Right renal cortex interstitium (tissue), 3 donors: ENCODE measurements at regions not wholly inside any gene's neighbourhood (a gene's known extent, or its start where the extent isn't known, plus 50 kb on each side); places are given as distances from the start of the nearest gene placed in this dataset.
"Not testable (repeated sequence)": the region's sequence is repeated elsewhere in the genome, so short reads cannot be mapped to it uniquely, and the experiment has no call there.

Source experiments
- DNase-seq, 3 donors: peaks; one replicate each; pipeline ENCODE4 v3.0.0-alpha.2; 2013; ENCODE audit warnings: low read depth in 3 of 3, low spot score in 2 of 3

GRCh38 chr9:41075671-41076070, 52.8 kb downstream of the FOXD4L6 start:
- not testable (repeated sequence) for DNase-seq

GRCh38 chr9:41074356-41074942, 54.0 kb downstream of the FOXD4L6 start:
- not testable (repeated sequence) for DNase-seq

GRCh38 chr9:41073471-41074243, 54.8 kb downstream of the FOXD4L6 start:
- DNase-seq: not testable (repeated sequence)

DNA sequence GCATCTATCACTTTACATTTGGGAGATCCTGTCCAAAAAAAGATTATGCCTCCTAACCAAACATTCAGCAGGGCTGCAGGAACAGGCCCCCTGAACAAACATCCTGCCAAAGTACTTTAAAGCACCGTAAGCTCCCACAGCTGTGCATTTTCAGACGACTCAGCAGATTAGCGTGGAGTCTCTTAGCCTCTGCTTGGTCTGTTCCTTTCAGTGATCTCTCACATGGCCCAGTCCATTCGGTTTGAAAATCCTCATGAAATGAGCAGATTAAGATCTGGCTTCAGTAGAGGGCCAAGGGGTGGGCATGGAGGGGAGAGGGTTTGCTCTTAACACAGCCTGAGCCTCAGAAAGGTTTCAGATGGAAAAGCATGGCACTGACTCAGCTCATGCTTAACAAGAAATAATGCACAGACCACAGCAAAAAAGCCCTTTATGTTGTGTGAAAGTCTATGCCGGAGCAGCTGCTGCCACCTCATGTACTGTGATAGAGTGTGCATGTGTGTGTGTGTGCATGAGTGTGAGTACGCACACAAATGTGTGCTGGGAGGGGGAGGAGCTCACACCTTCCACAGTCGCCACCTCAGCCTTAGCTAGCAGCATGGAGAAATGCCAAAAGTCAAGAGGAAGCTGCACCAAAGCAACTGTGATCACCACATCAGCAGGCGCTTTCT, 64.2 kb downstream of the FOXD4L6 start:
- DNase-seq: not testable (repeated sequence)

DNA sequence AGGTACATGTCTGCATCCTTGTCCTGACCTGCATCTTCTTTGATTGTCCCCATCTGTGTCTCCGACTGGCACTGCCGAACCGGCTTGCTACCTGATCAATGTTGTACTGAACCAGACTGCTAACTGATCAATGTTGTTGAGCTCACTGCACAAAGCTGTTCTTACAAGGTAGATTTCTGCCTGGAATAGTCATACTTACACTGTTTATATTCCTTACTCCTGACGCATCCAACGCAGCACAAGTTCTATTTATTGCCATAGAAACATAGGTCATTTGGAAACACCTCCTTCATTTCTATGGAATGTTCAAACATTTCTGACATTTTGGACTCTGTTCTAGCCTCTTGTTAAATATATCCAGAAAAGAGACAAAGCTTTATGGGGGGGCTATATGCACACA, 65.2 kb downstream of the FOXD4L6 start:
- DNase-seq: not testable (repeated sequence)

DNA sequence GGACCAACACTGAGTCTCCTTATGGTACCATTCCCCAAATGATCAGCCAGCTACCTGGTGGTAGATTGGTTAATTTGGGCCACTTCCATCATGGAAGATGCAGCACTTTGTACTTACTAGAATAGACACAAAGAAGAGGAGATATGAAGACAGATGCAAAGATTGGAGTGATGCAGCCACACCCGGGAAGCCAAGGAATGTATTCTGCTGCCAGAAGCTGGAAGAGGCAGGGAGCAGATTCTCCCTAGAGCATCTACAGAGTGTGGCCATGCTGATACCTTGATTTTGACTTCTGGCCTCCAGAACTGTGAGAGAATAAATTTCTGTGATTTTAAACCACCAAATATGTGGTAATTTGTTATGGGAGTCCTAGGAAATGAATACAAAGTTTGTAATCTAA, 68.9 kb downstream of the FOXD4L6 start:
- not testable (repeated sequence) for DNase-seq

- not testable (repeated sequence) for DNase-seq
Observed at GRCh38 chr9:41053666-41054363, 74.7 kb downstream of the FOXD4L6 start.

DNA sequence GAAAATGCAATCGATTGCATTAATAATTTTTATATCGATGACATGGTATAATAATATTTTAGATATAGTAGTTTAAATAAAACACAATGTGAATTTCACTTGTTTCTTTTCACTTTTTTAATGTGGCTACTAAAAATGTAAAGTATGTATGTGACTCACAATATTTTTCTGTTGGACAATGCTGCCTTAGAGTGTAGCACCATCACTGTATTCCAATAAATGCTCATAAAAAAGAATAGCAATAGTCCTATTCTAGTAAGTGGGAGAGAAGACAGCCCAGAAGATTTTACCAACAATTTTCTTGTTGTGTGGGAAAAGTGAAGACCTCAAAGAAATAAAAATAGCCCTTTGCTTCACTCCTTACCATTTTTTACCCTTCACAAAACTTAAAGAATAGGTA, 79.8 kb downstream of the FOXD4L6 start:
- DNase-seq: not testable (repeated sequence)

DNA sequence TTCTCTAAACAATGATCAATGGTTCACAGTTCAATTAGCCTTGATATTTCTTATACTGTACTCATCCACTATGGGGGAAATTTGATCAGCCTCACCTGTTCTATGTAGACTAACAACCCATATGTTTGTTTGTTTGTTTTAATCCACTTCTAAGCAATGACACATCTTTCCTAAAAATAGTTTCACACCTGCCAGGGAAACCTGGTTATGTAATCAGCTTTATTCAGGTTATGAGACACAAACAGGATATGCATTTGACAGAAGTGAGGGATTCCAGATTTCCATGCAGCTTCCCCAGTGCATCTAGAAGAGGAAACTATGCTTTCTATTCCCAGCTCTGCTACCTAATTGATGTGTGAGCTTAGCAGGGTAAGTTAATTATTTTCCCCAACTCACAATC, 80.7 kb downstream of the FOXD4L6 start:
- not testable (repeated sequence) for DNase-seq

DNA sequence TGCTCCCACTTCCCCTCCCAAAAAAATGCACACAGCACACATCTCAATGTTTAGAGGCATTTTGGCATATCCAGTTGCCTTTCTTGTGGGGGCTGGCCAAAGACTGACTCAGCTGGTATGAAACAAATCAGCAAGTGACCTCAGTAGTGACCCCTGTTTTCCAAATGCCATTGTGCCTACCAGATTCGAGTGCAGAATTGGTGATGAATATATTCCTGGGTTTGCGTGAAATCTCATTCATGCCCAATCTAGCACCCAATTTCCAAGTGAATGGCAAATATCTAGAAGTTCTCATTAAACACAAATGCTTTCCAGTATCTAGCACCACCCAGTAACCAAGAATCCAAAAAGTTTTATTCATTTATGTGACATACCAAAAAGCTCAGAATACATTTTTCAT, 83.6 kb downstream of the FOXD4L6 start:
- DNase-seq: not testable (repeated sequence)

GRCh38 chr9:41043433-41043832, 85.0 kb downstream of the FOXD4L6 start:
- DNase-seq: not testable (repeated sequence)

GRCh38 chr9:41042111-41042510, 86.4 kb downstream of the FOXD4L6 start:
- DNase-seq: not testable (repeated sequence)

GRCh38 chr9:41040705-41041342, 87.7 kb downstream of the FOXD4L6 start:
- DNase-seq: not testable (repeated sequence)

DNA sequence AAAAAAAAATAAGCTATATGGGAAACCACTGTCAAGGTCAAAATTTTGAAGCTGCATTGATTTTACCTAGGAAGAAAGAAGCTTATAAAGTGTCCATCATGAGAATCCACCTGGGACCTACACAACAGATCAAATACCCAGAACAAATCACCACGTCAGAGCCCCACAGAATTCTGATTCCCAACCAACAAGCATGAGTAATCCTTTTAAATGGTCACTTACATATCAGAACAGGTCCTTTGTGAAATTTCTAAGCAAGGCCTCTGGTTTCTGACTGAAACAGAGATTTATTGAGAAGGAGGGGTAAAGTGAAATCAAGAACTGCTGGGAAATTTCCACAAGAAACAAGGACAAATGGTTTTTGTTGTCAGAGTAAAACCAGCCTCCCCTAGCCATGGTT, 93.2 kb downstream of the FOXD4L6 start:
- DNase-seq: not testable (repeated sequence)

DNA sequence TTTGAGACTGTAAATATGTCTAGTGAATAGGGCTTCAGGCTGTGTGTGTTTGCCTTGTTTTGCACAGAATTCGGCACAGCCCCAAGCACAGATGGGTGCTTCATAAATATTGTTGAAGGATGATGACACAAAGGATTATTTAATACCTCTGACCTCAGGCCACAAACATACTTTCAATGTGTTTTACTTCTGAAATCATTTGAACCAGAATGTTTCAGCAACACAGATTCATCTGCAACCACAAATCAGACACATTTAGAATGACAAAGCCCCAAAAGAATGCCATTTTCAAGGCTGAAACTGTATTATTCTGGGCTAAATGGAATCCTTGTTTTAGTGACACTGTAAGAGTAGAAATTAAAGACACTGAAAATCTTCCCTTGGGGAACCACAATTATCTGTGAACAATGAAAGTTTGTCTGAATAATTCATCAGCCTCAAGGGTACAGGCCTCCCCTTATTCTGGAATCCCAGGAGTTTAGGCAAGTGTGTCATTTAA, 93.7 kb downstream of the FOXD4L6 start:
- DNase-seq: not testable (repeated sequence)

- not testable (repeated sequence) for DNase-seq
Observed at GRCh38 chr9:41033877-41034276, 94.6 kb downstream of the FOXD4L6 start.

DNA sequence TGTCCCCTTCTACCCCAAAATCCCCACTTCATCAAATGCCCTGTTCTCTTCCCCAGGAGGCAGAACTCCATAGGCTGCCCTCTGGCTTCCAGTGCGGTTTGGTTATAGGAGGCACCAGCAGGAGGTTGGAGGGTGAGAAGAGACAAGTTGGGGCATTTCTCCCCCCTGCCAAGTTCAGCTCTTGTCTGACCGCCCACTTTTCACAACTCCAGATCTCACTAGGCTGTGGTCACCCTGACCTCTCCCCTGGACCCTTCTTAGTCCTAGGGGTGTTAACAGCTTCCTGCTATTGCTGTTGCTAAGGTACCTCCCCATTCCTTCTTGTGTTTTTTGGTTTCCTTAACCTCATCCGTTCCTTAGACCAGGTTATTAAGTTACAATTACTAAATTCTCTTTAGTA, 95.1 kb downstream of the FOXD4L6 start:
- DNase-seq: not testable (repeated sequence)

GRCh38 chr9:41026912-41027676, 101.4 kb downstream of the FOXD4L6 start:
- not testable (repeated sequence) for DNase-seq

DNA sequence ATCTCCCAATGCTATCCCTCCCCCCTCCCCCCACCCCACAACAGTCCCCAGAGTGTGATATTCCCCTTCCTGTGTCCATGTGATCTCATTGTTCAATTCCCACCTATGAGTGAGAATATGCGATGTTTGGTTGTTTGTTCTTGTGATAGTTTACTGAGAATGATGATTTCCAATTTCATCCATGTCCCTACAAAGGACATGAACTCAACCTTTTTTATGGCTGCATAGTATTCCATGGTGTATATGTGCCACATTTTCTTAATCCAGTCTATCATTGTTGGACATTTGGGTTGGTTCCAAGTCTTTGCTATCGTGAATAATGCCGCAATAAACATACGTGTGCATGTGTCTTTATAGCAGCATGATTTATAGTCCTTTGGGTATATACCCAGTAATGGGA, 106.1 kb downstream of the FOXD4L6 start:
- DNase-seq: not testable (repeated sequence)
